ENCODE measurements at regions not wholly inside any gene's neighbourhood (a gene's known extent, or its start where the extent isn't known, plus 50 kb on each side); places are given as distances from the start of the nearest gene placed in this dataset.

- TF ChIP-seq CTCF (IDR thresholded peaks at IDR 0.05; ENCODE audit: poor library complexity, severe bottlenecking) (no peak), REST (IDR thresholded peaks at IDR 0.05; ENCODE audit: borderline replicate concordance) (no peak)
Observed at GRCh38 chr2:33893824-33894223, 294.7 kb upstream of the FAM98A start.
